BLaER1 treated with 17β-estradiol and CSF1 and Interleukin-3, amounts not matched to agents 10 nM and 100 nM (cell line): ENCODE measurements at regions not wholly inside any gene's neighbourhood (a gene's known extent, or its start where the extent isn't known, plus 50 kb on each side); places are given as distances from the start of the nearest gene placed in this dataset.

Experiments
- H3K27ac ChIP-seq, 11 experiments: shearing (Covaris generic); formaldehyde crosslinking; 2 replicates each; pipeline ENCODE4 v1.8.1; 2022
- H3K27me3 ChIP-seq, 11 experiments: shearing (Covaris generic); formaldehyde crosslinking; 2 replicates each; pipeline ENCODE4 v1.8.1; 2022
- H3K36me3 ChIP-seq, 11 experiments: shearing (Covaris generic); formaldehyde crosslinking; 2 replicates each; pipeline ENCODE4 v1.8.1; 2022
- H3K4me1 ChIP-seq, 10 experiments: shearing (Covaris generic); formaldehyde crosslinking; 2 replicates each; pipeline ENCODE4 v1.8.1; 2022
- H3K4me2 ChIP-seq, 11 experiments: shearing (Covaris generic); formaldehyde crosslinking; 2 replicates each; pipeline ENCODE4 v1.8.1; 2022
- H3K4me3 ChIP-seq, 10 experiments: shearing (Covaris generic); formaldehyde crosslinking; 2 replicates each; pipeline ENCODE4 v1.8.1; 2022
- H3K9ac ChIP-seq, 11 experiments: shearing (Covaris generic); formaldehyde crosslinking; 2 replicates each; pipeline ENCODE4 v1.8.1; 2022
- H3K9me3 ChIP-seq, 11 experiments: shearing (Covaris generic); formaldehyde crosslinking; replicated peaks in 1 of 11; 2 replicates each; pipeline ENCODE4 v1.8.1; 2022
- H4K20me1 ChIP-seq, 11 experiments: shearing (Covaris generic); formaldehyde crosslinking; 2 replicates each; pipeline ENCODE4 v1.8.1; 2022
- Cebpa-rat ChIP-seq, 11 experiments: shearing (Covaris generic); IDR thresholded peaks; 2 replicates each; pipeline ENCODE4 v1.8.1; 2022

DNA sequence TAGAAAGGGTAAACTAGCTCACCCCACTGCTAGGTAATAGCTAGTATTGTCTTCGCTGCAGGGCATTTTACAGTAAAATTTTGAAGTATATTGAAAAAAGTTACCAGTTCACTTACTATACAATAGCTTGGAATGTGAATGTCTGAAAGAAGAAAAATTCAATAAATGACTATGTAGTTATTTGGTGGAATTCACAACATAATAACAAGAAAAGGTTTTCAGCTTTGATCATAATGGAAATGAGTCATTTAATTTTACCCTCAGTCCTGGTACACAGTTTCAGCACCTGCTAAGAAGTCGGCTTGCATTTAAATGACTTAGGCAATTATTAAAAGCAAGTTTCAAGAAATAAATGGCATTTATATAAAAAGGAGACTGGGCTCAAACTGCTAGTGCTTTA is 90.4 kb downstream of the NUP35 start:
- Histone ChIP-seq H3K27ac (no peak overlapping the region), H4K20me1 (no peaks in the 10 kb centered on the region), H3K4me2 (no peak overlapping the region), H3K9me3 (peaks cover 0 to 6% (median 5%) of the 10 kb centered on the region in 11 experiments; a peak in 15 of 22 replicates), H3K27me3 (no peaks in the 10 kb centered on the region), H3K9ac (no peak overlapping the region), H3K36me3 (peaks cover 0 to 4% (median 4%) of the 10 kb centered on the region in 11 experiments; a peak in 6 of 22 replicates), H3K4me1 (no peaks in the 10 kb centered on the region), H3K4me3 (no peak overlapping the region)
- no peak for TF ChIP-seq Cebpa-rat (IDR thresholded peaks at IDR 0.05)

DNA sequence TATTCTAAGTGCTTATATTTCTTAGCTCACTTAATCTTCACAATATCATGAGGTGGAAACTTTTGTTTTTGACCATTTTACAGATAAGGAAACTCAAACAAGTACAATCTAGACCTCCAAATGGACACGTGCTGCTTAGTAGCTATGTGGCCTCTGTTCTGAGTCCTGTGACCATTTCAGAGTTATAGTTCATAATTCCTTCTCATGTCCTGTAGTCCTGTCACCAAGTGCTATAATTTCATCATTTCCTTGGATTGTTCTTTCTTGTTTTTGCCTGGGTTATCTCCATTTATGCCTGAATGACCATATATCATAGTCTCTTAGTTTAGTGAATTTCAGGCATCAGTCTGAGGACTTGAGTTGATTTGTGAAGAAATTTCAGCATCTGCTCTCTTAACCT is 91.7 kb downstream of the NUP35 start:
- no peak for TF ChIP-seq Cebpa-rat (IDR thresholded peaks at IDR 0.05)
- no peaks in the 10 kb centered on the region for H3K4me1 ChIP-seq
- no peaks in the 10 kb centered on the region for H3K27me3 ChIP-seq

DNA sequence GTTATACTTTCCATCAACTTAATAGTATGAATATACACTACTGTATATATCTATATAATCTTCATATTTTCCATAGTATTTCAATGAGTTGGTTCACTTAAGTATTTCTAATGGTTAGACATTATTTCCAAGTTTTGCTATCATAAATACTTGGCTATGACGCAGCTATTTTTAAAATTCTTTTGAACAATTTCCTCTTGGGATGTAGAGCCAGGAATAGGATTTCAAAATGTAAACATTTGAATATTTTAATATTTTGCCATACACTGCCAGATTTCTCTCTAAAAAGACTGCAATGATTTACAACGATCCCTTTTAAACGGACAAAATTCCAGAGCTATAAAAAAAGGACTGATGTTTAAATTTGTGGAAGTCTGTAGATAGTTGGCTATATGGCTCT is 95.6 kb downstream of the NUP35 start:
- no peak overlapping the region for H3K9ac ChIP-seq
- H3K36me3 ChIP-seq: no peaks in the 10 kb centered on the region
- H3K4me2 ChIP-seq: no peak overlapping the region
- H3K4me1 ChIP-seq: no peaks in the 10 kb centered on the region
- H4K20me1 ChIP-seq: no peaks in the 10 kb centered on the region
- no peak overlapping the region for H3K4me3 ChIP-seq
- no peaks in the 10 kb centered on the region for H3K9me3 ChIP-seq
- no peak for TF ChIP-seq Cebpa-rat (IDR thresholded peaks at IDR 0.05)
- H3K27me3 ChIP-seq: no peaks in the 10 kb centered on the region
- H3K27ac ChIP-seq: no peak overlapping the region

More for the DNA sequence above, 91.7 kb downstream of the NUP35 start:
- Histone ChIP-seq H3K4me3 (no peak overlapping the region), H3K36me3 (no peaks in the 10 kb centered on the region), H3K9ac (no peak overlapping the region), H3K4me2 (no peak overlapping the region), H3K27ac (no peak overlapping the region), H4K20me1 (no peaks in the 10 kb centered on the region), H3K9me3 (no peaks in the 10 kb centered on the region)

GRCh38 chr2:183222751-183223150 is 98.5 kb downstream of the NUP35 start:
- TF ChIP-seq Cebpa-rat (IDR thresholded peaks at IDR 0.05): no peak
- Histone ChIP-seq H3K4me3 (no peak overlapping the region), H3K27ac (no peak overlapping the region), H3K4me1 (no peaks in the 10 kb centered on the region), H3K9me3 (peaks cover 0 to 4% (median 0%) of the 10 kb centered on the region in 11 experiments; a peak in 1 of 22 replicates), H3K36me3 (no peaks in the 10 kb centered on the region), H3K9ac (no peak overlapping the region), H4K20me1 (no peaks in the 10 kb centered on the region), H3K27me3 (no peaks in the 10 kb centered on the region), H3K4me2 (no peak overlapping the region)

- Histone ChIP-seq H4K20me1 (no peaks in the 10 kb centered on the region), H3K9me3 (peaks cover 0 to 4% (median 0%) of the 10 kb centered on the region in 11 experiments; a peak in 1 of 22 replicates), H3K4me2 (no peak overlapping the region), H3K9ac (no peak overlapping the region), H3K4me3 (no peak overlapping the region), H3K36me3 (no peaks in the 10 kb centered on the region), H3K27me3 (no peaks in the 10 kb centered on the region), H3K27ac (no peak overlapping the region), H3K4me1 (no peaks in the 10 kb centered on the region)
- no peak for TF ChIP-seq Cebpa-rat (IDR thresholded peaks at IDR 0.05)
Measured at GRCh38 chr2:183224948-183225347, 100.7 kb downstream of the NUP35 start.

- no peak for TF ChIP-seq Cebpa-rat (IDR thresholded peaks at IDR 0.05)
- peaks cover 0 to 4% (median 0%) of the 10 kb centered on the region in 11 experiments; a peak in 1 of 22 replicates for H3K9me3 ChIP-seq
- no peak overlapping the region for H3K4me3 ChIP-seq
- H3K36me3 ChIP-seq: no peaks in the 10 kb centered on the region
- no peaks in the 10 kb centered on the region for H3K4me1 ChIP-seq
- H4K20me1 ChIP-seq: no peaks in the 10 kb centered on the region
- H3K9ac ChIP-seq: no peak overlapping the region
- H3K27me3 ChIP-seq: no peaks in the 10 kb centered on the region
- no peak overlapping the region for H3K27ac ChIP-seq
- H3K4me2 ChIP-seq: no peak overlapping the region
Measured at GRCh38 chr2:183227176-183227575, 102.9 kb downstream of the NUP35 start.

GRCh38 chr2:183229386-183229785 is 105.1 kb downstream of the NUP35 start:
- no peaks in the 10 kb centered on the region for H4K20me1 ChIP-seq
- no peaks in the 10 kb centered on the region for H3K27me3 ChIP-seq
- H3K4me1 ChIP-seq: no peaks in the 10 kb centered on the region
- no peak overlapping the region for H3K27ac ChIP-seq
- H3K9me3 ChIP-seq: peaks cover 0 to 4% (median 0%) of the 10 kb centered on the region in 11 experiments; a peak in 1 of 22 replicates
- H3K4me3 ChIP-seq: no peak overlapping the region
- no peak overlapping the region for H3K4me2 ChIP-seq
- no peaks in the 10 kb centered on the region for H3K36me3 ChIP-seq
- no peak for TF ChIP-seq Cebpa-rat (IDR thresholded peaks at IDR 0.05)
- H3K9ac ChIP-seq: no peak overlapping the region

- Histone ChIP-seq H3K4me3 (no peak overlapping the region), H3K27me3 (no peaks in the 10 kb centered on the region), H3K4me2 (no peak overlapping the region), H4K20me1 (no peaks in the 10 kb centered on the region), H3K9me3 (no peaks in the 10 kb centered on the region), H3K9ac (no peak overlapping the region), H3K27ac (no peak overlapping the region), H3K4me1 (no peaks in the 10 kb centered on the region), H3K36me3 (no peaks in the 10 kb centered on the region)
- no peak for TF ChIP-seq Cebpa-rat (IDR thresholded peaks at IDR 0.05)
Measured at GRCh38 chr2:183232161-183232865, 108.1 kb downstream of the NUP35 start.

- no peak overlapping the region for H3K4me3 ChIP-seq
- H3K36me3 ChIP-seq: no peaks in the 10 kb centered on the region
- no peak overlapping the region for H3K27ac ChIP-seq
- no peaks in the 10 kb centered on the region for H4K20me1 ChIP-seq
- H3K27me3 ChIP-seq: no peaks in the 10 kb centered on the region
- H3K4me1 ChIP-seq: no peaks in the 10 kb centered on the region
- no peak overlapping the region for H3K4me2 ChIP-seq
- H3K9ac ChIP-seq: no peak overlapping the region
- H3K9me3 ChIP-seq: no peaks in the 10 kb centered on the region
- no peak for TF ChIP-seq Cebpa-rat (IDR thresholded peaks at IDR 0.05)
Measured at GRCh38 chr2:183242937-183243336, 118.7 kb downstream of the NUP35 start.

GRCh38 chr2:183243758-183244157 is 119.5 kb downstream of the NUP35 start:
- H3K4me3 ChIP-seq: no peak overlapping the region
- H3K4me1 ChIP-seq: no peaks in the 10 kb centered on the region
- H3K36me3 ChIP-seq: no peaks in the 10 kb centered on the region
- no peak overlapping the region for H3K9ac ChIP-seq
- no peak overlapping the region for H3K27ac ChIP-seq
- no peaks in the 10 kb centered on the region for H4K20me1 ChIP-seq
- TF ChIP-seq Cebpa-rat (IDR thresholded peaks at IDR 0.05): no peak
- no peaks in the 10 kb centered on the region for H3K27me3 ChIP-seq
- H3K9me3 ChIP-seq: no peaks in the 10 kb centered on the region
- no peak overlapping the region for H3K4me2 ChIP-seq
